H54 (cell line): ENCODE measurements at regions not wholly inside any gene's neighbourhood (a gene's known extent, or its start where the extent isn't known, plus 50 kb on each side); places are given as distances from the start of the nearest gene placed in this dataset.
"Not testable (repeated sequence)": the region's sequence is repeated elsewhere in the genome, so short reads cannot be mapped to it uniquely, and the experiment has no call there.

ENCODE experiments used
- DNase-seq: peaks from one replicate; pipeline ENCODE4 v3.0.0; 2011; ENCODE audit warnings: low spot score, mixed read lengths; ENCODE audit not compliant: insufficient read length
- FAIRE-seq: peaks from 3 replicates; lab custom pipeline; 2011; peaks lifted over from hg19 to GRCh38; lab: Jason Lieb, UNC
- POLR2A ChIP-seq: IDR thresholded peaks from 2 replicates; pipeline ENCODE4 v1.6.1; 2011; ENCODE audit warnings: low read depth, mild to moderate bottlenecking, low read length

- no peak for DNase-seq
- no peak for FAIRE-seq
- no peak for TF ChIP-seq POLR2A
Observed at GRCh38 chr6:79821859-79822258, 125.5 kb downstream of the ELOVL4 start.

GRCh38 chr6:79818471-79818870 lies 128.9 kb downstream of the ELOVL4 start:
- FAIRE-seq, result no peak
- no peak for TF ChIP-seq POLR2A

GRCh38 chr6:79814940-79815339 lies 132.4 kb downstream of the ELOVL4 start:
- no peak for DNase-seq
- FAIRE-seq, result no peak
- no peak for TF ChIP-seq POLR2A

More at GRCh38 chr6:79818471-79818870, 128.9 kb downstream of the ELOVL4 start:
- no peak for DNase-seq

GRCh38 chr6:79813854-79814709 lies 133.3 kb downstream of the ELOVL4 start:
- peak; percentile 12 for DNase-seq
- peak; percentile 71 for FAIRE-seq
- no peak for TF ChIP-seq POLR2A

- TF ChIP-seq POLR2A, result no peak
- DNase-seq, result no peak
- no peak for FAIRE-seq
Observed at GRCh38 chr6:79813143-79813850, 134.1 kb downstream of the ELOVL4 start.

- DNase-seq, result no peak
- no peak for TF ChIP-seq POLR2A
- no peak for FAIRE-seq
Observed at GRCh38 chr6:79812195-79812594, 135.2 kb downstream of the ELOVL4 start.

- no peak for TF ChIP-seq POLR2A
- FAIRE-seq, result no peak
- no peak for DNase-seq
Observed at GRCh38 chr6:79810871-79811270, 136.5 kb downstream of the ELOVL4 start.

GRCh38 chr6:79810185-79810705 lies 137.1 kb downstream of the ELOVL4 start:
- TF ChIP-seq POLR2A, result no peak
- DNase-seq, result no peak
- no peak for FAIRE-seq

- FAIRE-seq, result no peak
- no peak for TF ChIP-seq POLR2A
- no peak for DNase-seq
Observed at GRCh38 chr6:79808921-79809320, 138.4 kb downstream of the ELOVL4 start.

- not testable (repeated sequence) for FAIRE-seq, DNase-seq
Observed at GRCh38 chr6:79806661-79807060, 140.7 kb downstream of the ELOVL4 start.

GRCh38 chr6:79804732-79805131 lies 142.6 kb downstream of the ELOVL4 start:
- no peak for FAIRE-seq
- no peak for DNase-seq

GRCh38 chr6:79803917-79804316 lies 143.4 kb downstream of the ELOVL4 start:
- DNase-seq (no peak), FAIRE-seq (no peak)
- TF ChIP-seq POLR2A, result no peak

More at GRCh38 chr6:79804732-79805131, 142.6 kb downstream of the ELOVL4 start:
- TF ChIP-seq POLR2A, result no peak

- TF ChIP-seq POLR2A, result no peak
- DNase-seq (no peak), FAIRE-seq (no peak)
Observed at GRCh38 chr6:79802657-79803300, 144.6 kb downstream of the ELOVL4 start.

- DNase-seq, result no peak
- FAIRE-seq, result no peak
- no peak for TF ChIP-seq POLR2A
Observed at GRCh38 chr6:79801362-79801761, 146.0 kb downstream of the ELOVL4 start.
